ENCODE measurements at regions not wholly inside any gene's neighbourhood (a gene's known extent, or its start where the extent isn't known, plus 50 kb on each side); places are given as distances from the start of the nearest gene placed in this dataset.

DNA sequence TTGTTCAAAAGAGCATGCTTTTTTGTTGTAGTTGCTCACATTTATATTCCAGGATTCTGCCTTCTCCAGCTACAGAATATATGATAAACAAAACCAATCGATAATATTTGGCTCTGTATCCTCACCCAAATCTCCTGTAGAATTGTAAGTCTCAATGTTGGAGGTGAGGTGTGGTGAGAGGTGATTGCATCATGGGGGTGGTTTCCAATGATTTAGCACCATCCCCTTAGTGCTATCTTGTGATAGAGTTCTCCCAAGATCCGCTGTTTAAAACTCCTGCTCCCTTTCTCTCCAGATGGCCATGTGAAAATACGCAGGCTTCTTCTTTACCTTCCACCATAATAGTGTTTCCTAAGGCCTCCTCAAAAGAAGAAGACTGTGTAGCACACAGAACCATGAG is 98.7 kb upstream of the SCN7A start:
- Histone ChIP-seq H3K4me1 (ENCODE audit: control insufficient read depth in 5 of 5, insufficient read depth in 5 of 5, low read length in 5 of 5) (no peaks in the 10 kb centered on the region), H3K9ac (ENCODE audit: low read length in 5 of 5) (no peak overlapping the region), H3K9me3 (ENCODE audit: control insufficient read depth in 5 of 5, low read length in 5 of 5) (peaks cover 0 to 3% (median 3%) of the 10 kb centered on the region in 5 donors), H3K27me3 (ENCODE audit: control insufficient read depth in 5 of 5, insufficient read depth in 4 of 5, low read length in 5 of 5) (no peaks in the 10 kb centered on the region), H3K4me3 (ENCODE audit: low read depth in 1 of 5, low read length in 5 of 5) (no peak overlapping the region), H3K27ac (ENCODE audit: low read depth, low read length) (no peak overlapping the region), H3K36me3 (ENCODE audit: control insufficient read depth in 5 of 5, insufficient read depth in 5 of 5, low read length in 5 of 5) (no peaks in the 10 kb centered on the region)

DNA sequence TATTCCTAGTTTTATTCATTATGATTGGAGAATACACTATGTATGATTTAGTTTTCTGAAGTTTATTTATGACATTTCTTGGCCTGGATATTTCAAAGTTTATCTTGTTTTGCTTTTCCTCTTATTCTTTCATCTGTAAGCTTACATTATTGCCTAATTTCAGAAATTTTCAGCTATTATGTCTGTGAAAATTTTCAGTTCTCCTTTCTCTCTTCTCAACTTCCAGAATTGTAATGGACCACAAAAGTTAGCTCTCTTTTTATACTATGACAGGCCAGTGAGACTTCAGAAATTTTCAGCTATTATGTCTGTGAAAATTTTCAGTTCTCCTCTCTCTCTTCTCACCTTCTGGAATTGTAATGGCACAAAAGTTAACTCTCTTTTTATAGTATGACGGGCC is 97.2 kb upstream of the SCN7A start:
- no peak overlapping the region for H3K27ac ChIP-seq (ENCODE audit: low read depth, low read length)
- no peaks in the 10 kb centered on the region for H3K4me1 ChIP-seq (ENCODE audit: control insufficient read depth in 5 of 5, insufficient read depth in 5 of 5, low read length in 5 of 5)
- no peak overlapping the region for H3K9ac ChIP-seq (ENCODE audit: low read length in 5 of 5)
- H3K27me3 ChIP-seq (ENCODE audit: control insufficient read depth in 5 of 5, insufficient read depth in 4 of 5, low read length in 5 of 5), result no peaks in the 10 kb centered on the region
- H3K36me3 ChIP-seq (ENCODE audit: control insufficient read depth in 5 of 5, insufficient read depth in 5 of 5, low read length in 5 of 5), result no peaks in the 10 kb centered on the region
- H3K4me3 ChIP-seq (ENCODE audit: low read depth in 1 of 5, low read length in 5 of 5), result no peak overlapping the region
- no peaks in the 10 kb centered on the region for H3K9me3 ChIP-seq (ENCODE audit: control insufficient read depth in 5 of 5, low read length in 5 of 5)

DNA sequence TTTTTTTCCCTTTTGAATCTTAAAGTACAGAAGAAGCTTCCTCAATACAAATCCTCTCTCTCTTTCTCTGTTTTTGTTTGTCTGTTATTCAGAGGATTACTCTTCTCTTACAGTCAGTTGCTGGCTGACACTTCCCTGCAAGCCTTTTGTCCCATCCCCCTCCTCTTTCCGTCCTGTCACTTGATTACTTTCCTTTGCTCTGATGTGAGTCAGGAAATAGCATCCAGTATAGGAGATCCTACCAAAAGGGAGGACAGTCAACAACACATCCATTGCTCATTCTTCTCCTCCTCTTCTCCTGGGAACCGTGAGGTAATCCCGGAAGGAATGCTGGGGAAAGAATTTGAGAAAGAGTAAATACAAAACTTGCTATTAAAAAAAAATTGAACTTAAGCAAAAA is 79.3 kb upstream of the SCN7A start:
- H3K27me3 ChIP-seq (ENCODE audit: control insufficient read depth in 5 of 5, insufficient read depth in 4 of 5, low read length in 5 of 5), result no peaks in the 10 kb centered on the region

DNA sequence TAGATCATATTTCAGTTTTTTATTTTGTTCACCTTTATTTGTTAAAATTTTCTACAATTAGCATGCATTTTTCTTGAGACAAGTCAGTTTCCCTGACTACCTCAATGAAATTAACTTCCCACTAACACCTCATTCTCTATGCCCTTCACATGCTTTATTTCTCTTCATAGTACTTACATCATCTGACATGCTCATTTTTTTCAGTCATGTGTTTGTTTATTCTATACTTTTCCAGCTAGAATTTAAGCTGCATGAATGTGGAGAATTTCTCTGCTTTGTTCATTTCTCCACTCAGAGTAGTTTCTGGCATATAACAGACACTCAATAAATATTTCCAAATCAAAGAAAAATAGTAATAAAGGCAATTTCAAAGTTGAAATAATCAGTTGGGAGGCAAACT is 78.9 kb upstream of the SCN7A start:
- no peaks in the 10 kb centered on the region for H3K4me1 ChIP-seq (ENCODE audit: control insufficient read depth in 5 of 5, insufficient read depth in 5 of 5, low read length in 5 of 5)
- H3K9me3 ChIP-seq (ENCODE audit: control insufficient read depth in 5 of 5, low read length in 5 of 5), result no peaks in the 10 kb centered on the region
- H3K27ac ChIP-seq (ENCODE audit: low read depth, low read length), result no peak overlapping the region
- H3K4me3 ChIP-seq (ENCODE audit: low read depth in 1 of 5, low read length in 5 of 5), result no peak overlapping the region
- no peaks in the 10 kb centered on the region for H3K27me3 ChIP-seq (ENCODE audit: control insufficient read depth in 5 of 5, insufficient read depth in 4 of 5, low read length in 5 of 5)
- no peaks in the 10 kb centered on the region for H3K36me3 ChIP-seq (ENCODE audit: control insufficient read depth in 5 of 5, insufficient read depth in 5 of 5, low read length in 5 of 5)
- H3K9ac ChIP-seq (ENCODE audit: low read length in 5 of 5), result no peak overlapping the region

More for the DNA sequence above, 79.3 kb upstream of the SCN7A start:
- Histone ChIP-seq H3K4me3 (ENCODE audit: low read depth in 1 of 5, low read length in 5 of 5) (no peak overlapping the region), H3K36me3 (ENCODE audit: control insufficient read depth in 5 of 5, insufficient read depth in 5 of 5, low read length in 5 of 5) (no peaks in the 10 kb centered on the region), H3K9me3 (ENCODE audit: control insufficient read depth in 5 of 5, low read length in 5 of 5) (no peaks in the 10 kb centered on the region), H3K27ac (ENCODE audit: low read depth, low read length) (no peak overlapping the region), H3K9ac (ENCODE audit: low read length in 5 of 5) (no peak overlapping the region), H3K4me1 (ENCODE audit: control insufficient read depth in 5 of 5, insufficient read depth in 5 of 5, low read length in 5 of 5) (no peaks in the 10 kb centered on the region)

DNA sequence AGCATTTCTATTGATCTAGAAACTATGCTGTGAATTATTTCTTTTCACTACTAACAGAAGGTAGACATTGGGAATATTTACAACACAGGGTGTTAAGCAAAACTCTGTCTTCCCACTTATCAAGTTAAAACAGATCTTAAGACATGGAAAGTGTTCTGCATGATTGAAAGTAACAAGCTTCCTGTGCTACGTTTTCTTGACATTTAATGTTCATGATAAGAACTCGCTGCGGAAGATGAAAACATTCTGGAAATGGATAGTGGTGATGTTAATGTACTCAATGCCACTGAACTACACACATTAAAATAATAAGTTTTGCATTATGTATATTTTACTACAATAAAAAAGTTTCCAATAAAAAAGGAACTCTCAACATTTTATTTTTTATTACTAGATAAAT is 74.4 kb upstream of the SCN7A start:
- H3K27ac ChIP-seq (ENCODE audit: low read depth, low read length), result no peak overlapping the region

DNA sequence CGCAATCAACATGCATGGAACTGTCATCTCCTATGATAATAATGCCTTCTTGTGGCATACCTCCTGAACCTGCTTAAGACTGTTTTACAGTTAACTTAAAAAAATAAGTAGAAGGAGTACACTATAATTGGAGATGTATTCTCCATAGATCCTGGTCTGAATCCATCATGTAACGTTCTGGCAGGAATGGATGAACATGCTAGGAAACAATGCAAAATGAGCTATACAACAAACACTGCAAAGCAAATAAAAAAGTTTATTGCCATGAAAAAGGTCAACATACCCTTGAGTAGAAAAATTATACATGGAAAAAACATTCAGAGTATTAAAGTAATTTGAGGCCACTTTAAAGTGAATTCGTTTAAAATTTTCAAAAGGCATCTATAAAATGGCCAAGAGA is 71.5 kb upstream of the SCN7A start:
- no peaks in the 10 kb centered on the region for H3K9me3 ChIP-seq (ENCODE audit: control insufficient read depth in 5 of 5, low read length in 5 of 5)
- no peaks in the 10 kb centered on the region for H3K27me3 ChIP-seq (ENCODE audit: control insufficient read depth in 5 of 5, insufficient read depth in 4 of 5, low read length in 5 of 5)
- H3K4me1 ChIP-seq (ENCODE audit: control insufficient read depth in 5 of 5, insufficient read depth in 5 of 5, low read length in 5 of 5), result no peaks in the 10 kb centered on the region
- H3K36me3 ChIP-seq (ENCODE audit: control insufficient read depth in 5 of 5, insufficient read depth in 5 of 5, low read length in 5 of 5), result no peaks in the 10 kb centered on the region
- no peak overlapping the region for H3K4me3 ChIP-seq (ENCODE audit: low read depth in 1 of 5, low read length in 5 of 5)
- H3K9ac ChIP-seq (ENCODE audit: low read length in 5 of 5), result no peak overlapping the region
- no peak overlapping the region for H3K27ac ChIP-seq (ENCODE audit: low read depth, low read length)

More for the DNA sequence above, 74.4 kb upstream of the SCN7A start:
- Histone ChIP-seq H3K27me3 (ENCODE audit: control insufficient read depth in 5 of 5, insufficient read depth in 4 of 5, low read length in 5 of 5) (no peaks in the 10 kb centered on the region), H3K36me3 (ENCODE audit: control insufficient read depth in 5 of 5, insufficient read depth in 5 of 5, low read length in 5 of 5) (no peaks in the 10 kb centered on the region), H3K9me3 (ENCODE audit: control insufficient read depth in 5 of 5, low read length in 5 of 5) (no peaks in the 10 kb centered on the region), H3K9ac (ENCODE audit: low read length in 5 of 5) (no peak overlapping the region), H3K4me1 (ENCODE audit: control insufficient read depth in 5 of 5, insufficient read depth in 5 of 5, low read length in 5 of 5) (no peaks in the 10 kb centered on the region), H3K4me3 (ENCODE audit: low read depth in 1 of 5, low read length in 5 of 5) (no peak overlapping the region)

DNA sequence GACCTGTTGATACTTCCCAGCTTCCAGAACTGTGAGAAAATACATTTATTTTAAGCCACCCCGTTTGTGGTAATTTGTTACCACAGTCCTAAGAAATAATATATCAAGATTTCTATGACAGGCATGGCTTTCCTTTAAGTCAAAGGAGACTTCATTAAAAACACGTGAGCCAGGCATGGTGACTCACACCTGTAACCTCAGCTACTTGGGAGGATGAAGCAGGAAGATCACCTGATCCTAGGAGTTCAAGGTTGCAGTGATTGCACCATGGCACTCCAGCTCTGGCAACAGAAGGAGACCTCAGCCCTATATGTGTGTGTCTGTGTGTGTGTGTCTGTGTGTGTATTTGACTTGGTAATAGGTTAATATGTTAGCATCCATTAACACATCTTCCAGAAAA is 69.8 kb upstream of the SCN7A start:
- Histone ChIP-seq H3K27me3 (ENCODE audit: control insufficient read depth in 5 of 5, insufficient read depth in 4 of 5, low read length in 5 of 5) (no peaks in the 10 kb centered on the region), H3K27ac (ENCODE audit: low read depth, low read length) (no peak overlapping the region), H3K36me3 (ENCODE audit: control insufficient read depth in 5 of 5, insufficient read depth in 5 of 5, low read length in 5 of 5) (no peaks in the 10 kb centered on the region), H3K4me3 (ENCODE audit: low read depth in 1 of 5, low read length in 5 of 5) (no peak overlapping the region), H3K4me1 (ENCODE audit: control insufficient read depth in 5 of 5, insufficient read depth in 5 of 5, low read length in 5 of 5) (no peaks in the 10 kb centered on the region), H3K9me3 (ENCODE audit: control insufficient read depth in 5 of 5, low read length in 5 of 5) (no peaks in the 10 kb centered on the region), H3K9ac (ENCODE audit: low read length in 5 of 5) (no peak overlapping the region)

DNA sequence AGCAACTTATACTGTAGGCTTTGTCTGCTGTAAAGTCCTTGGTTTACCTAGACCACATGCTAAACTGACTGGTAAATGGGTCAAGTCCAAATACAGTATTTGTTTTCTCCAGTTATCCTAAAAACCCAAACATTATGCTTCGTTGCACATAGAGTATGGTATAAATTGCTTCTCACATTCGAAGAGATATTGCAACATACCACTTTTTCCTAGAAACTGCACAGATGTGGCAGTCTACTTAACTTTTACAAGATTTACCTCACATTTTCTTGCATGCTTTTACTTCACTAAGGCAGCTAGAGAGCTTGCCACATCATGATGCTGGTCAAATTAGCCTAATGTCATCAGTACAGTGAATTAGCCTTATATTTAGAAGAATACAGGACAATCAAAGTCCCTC is 66.0 kb upstream of the SCN7A start:
- no peak overlapping the region for H3K27ac ChIP-seq (ENCODE audit: low read depth, low read length)
- no peaks in the 10 kb centered on the region for H3K36me3 ChIP-seq (ENCODE audit: control insufficient read depth in 5 of 5, insufficient read depth in 5 of 5, low read length in 5 of 5)
- no peaks in the 10 kb centered on the region for H3K4me1 ChIP-seq (ENCODE audit: control insufficient read depth in 5 of 5, insufficient read depth in 5 of 5, low read length in 5 of 5)
- H3K27me3 ChIP-seq (ENCODE audit: control insufficient read depth in 5 of 5, insufficient read depth in 4 of 5, low read length in 5 of 5), result no peaks in the 10 kb centered on the region
- no peaks in the 10 kb centered on the region for H3K9me3 ChIP-seq (ENCODE audit: control insufficient read depth in 5 of 5, low read length in 5 of 5)
- no peak overlapping the region for H3K4me3 ChIP-seq (ENCODE audit: low read depth in 1 of 5, low read length in 5 of 5)
- no peak overlapping the region for H3K9ac ChIP-seq (ENCODE audit: low read length in 5 of 5)

DNA sequence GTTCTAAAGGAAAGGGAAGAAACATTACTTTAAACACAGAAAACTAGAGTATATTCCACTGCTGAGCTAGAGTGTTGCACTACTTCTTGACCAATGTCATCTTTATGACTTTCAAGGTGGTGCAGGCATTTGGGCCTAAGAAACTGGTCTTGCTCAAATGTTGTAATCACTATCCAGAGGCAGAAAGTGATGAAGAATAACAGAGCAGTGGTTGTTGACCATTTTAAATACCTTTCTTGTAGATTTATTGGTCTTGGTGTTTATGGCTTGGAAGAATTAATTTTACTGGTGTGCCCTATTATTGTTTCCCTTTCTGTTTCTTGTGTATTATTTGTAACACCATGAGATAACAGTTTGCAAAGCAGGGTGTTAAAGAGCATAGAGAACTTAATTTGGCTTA is 56.9 kb upstream of the SCN7A start:
- no peaks in the 10 kb centered on the region for H3K4me1 ChIP-seq (ENCODE audit: control insufficient read depth in 5 of 5, insufficient read depth in 5 of 5, low read length in 5 of 5)
- H3K4me3 ChIP-seq (ENCODE audit: low read depth in 1 of 5, low read length in 5 of 5), result no peak overlapping the region
- H3K9me3 ChIP-seq (ENCODE audit: control insufficient read depth in 5 of 5, low read length in 5 of 5), result no peaks in the 10 kb centered on the region
- H3K9ac ChIP-seq (ENCODE audit: low read length in 5 of 5), result no peak overlapping the region
- H3K36me3 ChIP-seq (ENCODE audit: control insufficient read depth in 5 of 5, insufficient read depth in 5 of 5, low read length in 5 of 5), result no peaks in the 10 kb centered on the region
- no peak overlapping the region for H3K27ac ChIP-seq (ENCODE audit: low read depth, low read length)
- no peaks in the 10 kb centered on the region for H3K27me3 ChIP-seq (ENCODE audit: control insufficient read depth in 5 of 5, insufficient read depth in 4 of 5, low read length in 5 of 5)

DNA sequence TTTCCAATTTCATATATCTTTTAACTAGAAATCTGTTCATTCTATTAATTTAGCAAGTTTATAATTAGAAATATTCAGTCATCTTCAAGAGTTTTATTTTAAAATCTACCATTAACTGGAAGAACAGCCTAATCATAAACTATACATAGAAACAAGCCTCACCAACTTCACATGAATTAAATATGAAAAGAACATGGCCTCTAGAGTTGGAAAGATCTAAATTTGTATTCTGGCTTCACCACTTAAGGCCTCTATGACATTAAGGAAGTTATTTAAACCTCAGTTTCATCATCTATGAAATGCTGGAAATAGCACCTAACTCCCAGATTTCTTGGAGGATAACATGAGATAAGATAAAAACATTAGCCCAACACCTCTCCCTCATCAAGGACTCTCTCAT is 51.4 kb upstream of the SCN7A start:
- Histone ChIP-seq H3K4me1 (ENCODE audit: control insufficient read depth in 5 of 5, insufficient read depth in 5 of 5, low read length in 5 of 5) (no peaks in the 10 kb centered on the region), H3K9ac (ENCODE audit: low read length in 5 of 5) (no peak overlapping the region), H3K9me3 (ENCODE audit: control insufficient read depth in 5 of 5, low read length in 5 of 5) (no peaks in the 10 kb centered on the region), H3K27me3 (ENCODE audit: control insufficient read depth in 5 of 5, insufficient read depth in 4 of 5, low read length in 5 of 5) (no peaks in the 10 kb centered on the region), H3K36me3 (ENCODE audit: control insufficient read depth in 5 of 5, insufficient read depth in 5 of 5, low read length in 5 of 5) (no peaks in the 10 kb centered on the region), H3K4me3 (ENCODE audit: low read depth in 1 of 5, low read length in 5 of 5) (no peak overlapping the region), H3K27ac (ENCODE audit: low read depth, low read length) (no peak overlapping the region)

Measured in subcutaneous abdominal adipose tissue (tissue), 5 donors.